ENCODE measurements at regions not wholly inside any gene's neighbourhood (a gene's known extent, or its start where the extent isn't known, plus 50 kb on each side); places are given as distances from the start of the nearest gene placed in this dataset.

DNA sequence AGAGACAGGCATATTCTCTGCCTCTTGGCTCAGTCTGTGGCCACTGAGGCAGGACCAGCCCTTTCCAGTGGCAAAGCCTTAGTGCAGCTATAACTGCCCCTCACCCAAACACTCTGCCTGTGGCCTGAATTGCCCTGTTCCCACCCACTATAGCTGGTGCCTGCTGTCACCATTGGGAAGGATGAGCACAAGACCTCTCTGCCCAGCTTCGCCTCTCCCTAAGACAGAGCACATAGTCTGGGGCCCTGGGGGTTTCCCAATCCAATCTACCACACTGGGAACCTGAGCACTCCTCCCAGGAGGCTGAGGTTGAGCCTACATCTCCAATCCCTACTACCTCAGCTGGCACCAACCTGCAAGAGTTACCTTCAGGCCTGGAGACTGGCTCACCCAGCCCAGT lies 670.4 kb downstream of the JRKL start:
- TF ChIP-seq, protein P1, sequence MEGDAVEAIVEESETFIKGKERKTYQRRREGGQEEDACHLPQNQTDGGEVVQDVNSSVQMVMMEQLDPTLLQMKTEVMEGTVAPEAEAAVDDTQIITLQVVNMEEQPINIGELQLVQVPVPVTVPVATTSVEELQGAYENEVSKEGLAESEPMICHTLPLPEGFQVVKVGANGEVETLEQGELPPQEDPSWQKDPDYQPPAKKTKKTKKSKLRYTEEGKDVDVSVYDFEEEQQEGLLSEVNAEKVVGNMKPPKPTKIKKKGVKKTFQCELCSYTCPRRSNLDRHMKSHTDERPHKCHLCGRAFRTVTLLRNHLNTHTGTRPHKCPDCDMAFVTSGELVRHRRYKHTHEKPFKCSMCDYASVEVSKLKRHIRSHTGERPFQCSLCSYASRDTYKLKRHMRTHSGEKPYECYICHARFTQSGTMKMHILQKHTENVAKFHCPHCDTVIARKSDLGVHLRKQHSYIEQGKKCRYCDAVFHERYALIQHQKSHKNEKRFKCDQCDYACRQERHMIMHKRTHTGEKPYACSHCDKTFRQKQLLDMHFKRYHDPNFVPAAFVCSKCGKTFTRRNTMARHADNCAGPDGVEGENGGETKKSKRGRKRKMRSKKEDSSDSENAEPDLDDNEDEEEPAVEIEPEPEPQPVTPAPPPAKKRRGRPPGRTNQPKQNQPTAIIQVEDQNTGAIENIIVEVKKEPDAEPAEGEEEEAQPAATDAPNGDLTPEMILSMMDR (IDR thresholded peaks at IDR 0.05) = no peak
- no peak for TF ChIP-seq EZH2phosphoT487 (IDR thresholded peaks at IDR 0.05)
